ENCODE measurements at regions not wholly inside any gene's neighbourhood (a gene's known extent, or its start where the extent isn't known, plus 50 kb on each side); places are given as distances from the start of the nearest gene placed in this dataset.

DNA sequence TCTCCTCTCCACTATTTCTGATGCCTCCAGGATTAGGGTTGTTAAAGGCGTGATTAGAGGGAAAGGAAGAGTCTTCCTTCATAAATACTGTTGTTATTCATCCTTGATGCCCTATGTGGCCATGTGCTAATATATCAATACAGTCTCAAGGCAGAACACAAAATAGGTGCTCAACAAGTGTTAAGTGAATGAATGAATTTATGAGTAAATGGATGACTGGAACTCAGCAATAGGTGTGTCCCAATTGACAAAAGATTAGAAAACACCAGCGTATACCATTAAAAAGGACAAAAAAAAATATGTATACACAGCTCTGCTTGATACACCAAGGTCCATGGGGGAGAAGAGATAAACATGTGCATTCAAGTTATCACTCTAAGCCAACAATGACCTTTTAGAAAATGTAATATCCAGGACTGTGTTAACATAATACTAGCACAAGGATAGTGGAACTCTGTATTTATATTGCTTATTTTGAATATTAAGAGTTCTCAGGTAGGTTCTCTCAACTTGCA lies 171.2 kb upstream of the MYLIP start:
- no peaks in the 10 kb centered on the region for H3K27me3 ChIP-seq (replicated peaks; ENCODE audit: control insufficient read depth, insufficient read depth, low read length)
- no peak overlapping the region for H3K4me3 ChIP-seq (ENCODE audit: low read depth, low read length)
- ChIA-PET CTCF (interaction anchor here (0.6 kb wide), 1 partner anchor 274 kb away, joined by 4 read pairs; no protein-coding TSS in a partner anchor), POLR2A (no interaction called here)
- no peaks in the 10 kb centered on the region for H3K36me3 ChIP-seq (ENCODE audit: control insufficient read depth, insufficient read depth, low read length)
- no peak overlapping the region for H3K27ac Mint-ChIP-seq (ENCODE audit: unreplicated experiment)
- H3K4me3 Mint-ChIP-seq (ENCODE audit: unreplicated experiment): no peak overlapping the region
- peaks cover 18% of the 10 kb centered on the region for H3K9me3 Mint-ChIP-seq (ENCODE audit: unreplicated experiment)
- H3K27me3 Mint-ChIP-seq (ENCODE audit: insufficient read depth, unreplicated experiment): no peaks in the 10 kb centered on the region
- H3K4me1 Mint-ChIP-seq (ENCODE audit: low read depth, unreplicated experiment): peaks cover 7% of the 10 kb centered on the region
- no peaks in the 10 kb centered on the region for H3K4me1 ChIP-seq
- BruUV-seq (replicated peaks): no TSS peak
- H3K36me3 Mint-ChIP-seq (ENCODE audit: insufficient read depth, unreplicated experiment): no peaks in the 10 kb centered on the region
- DNase-seq: no peak
- TF ChIP-seq, protein P1, sequence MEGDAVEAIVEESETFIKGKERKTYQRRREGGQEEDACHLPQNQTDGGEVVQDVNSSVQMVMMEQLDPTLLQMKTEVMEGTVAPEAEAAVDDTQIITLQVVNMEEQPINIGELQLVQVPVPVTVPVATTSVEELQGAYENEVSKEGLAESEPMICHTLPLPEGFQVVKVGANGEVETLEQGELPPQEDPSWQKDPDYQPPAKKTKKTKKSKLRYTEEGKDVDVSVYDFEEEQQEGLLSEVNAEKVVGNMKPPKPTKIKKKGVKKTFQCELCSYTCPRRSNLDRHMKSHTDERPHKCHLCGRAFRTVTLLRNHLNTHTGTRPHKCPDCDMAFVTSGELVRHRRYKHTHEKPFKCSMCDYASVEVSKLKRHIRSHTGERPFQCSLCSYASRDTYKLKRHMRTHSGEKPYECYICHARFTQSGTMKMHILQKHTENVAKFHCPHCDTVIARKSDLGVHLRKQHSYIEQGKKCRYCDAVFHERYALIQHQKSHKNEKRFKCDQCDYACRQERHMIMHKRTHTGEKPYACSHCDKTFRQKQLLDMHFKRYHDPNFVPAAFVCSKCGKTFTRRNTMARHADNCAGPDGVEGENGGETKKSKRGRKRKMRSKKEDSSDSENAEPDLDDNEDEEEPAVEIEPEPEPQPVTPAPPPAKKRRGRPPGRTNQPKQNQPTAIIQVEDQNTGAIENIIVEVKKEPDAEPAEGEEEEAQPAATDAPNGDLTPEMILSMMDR (IDR thresholded peaks at IDR 0.05; ENCODE audit: insufficient read depth in 1 of 2, low read depth in 1 of 2, low read length in 1 of 2, severe bottlenecking in 1 of 2, unreplicated experiment in 1 of 2): no peak
- H3K9me3 ChIP-seq: peaks cover 3% of the 10 kb centered on the region; the same call in 1 of the 2 replicates
- intact Hi-C loops (cut with micrococcal nuclease; ENCODE audit: unreplicated experiment): no loop called here

DNA sequence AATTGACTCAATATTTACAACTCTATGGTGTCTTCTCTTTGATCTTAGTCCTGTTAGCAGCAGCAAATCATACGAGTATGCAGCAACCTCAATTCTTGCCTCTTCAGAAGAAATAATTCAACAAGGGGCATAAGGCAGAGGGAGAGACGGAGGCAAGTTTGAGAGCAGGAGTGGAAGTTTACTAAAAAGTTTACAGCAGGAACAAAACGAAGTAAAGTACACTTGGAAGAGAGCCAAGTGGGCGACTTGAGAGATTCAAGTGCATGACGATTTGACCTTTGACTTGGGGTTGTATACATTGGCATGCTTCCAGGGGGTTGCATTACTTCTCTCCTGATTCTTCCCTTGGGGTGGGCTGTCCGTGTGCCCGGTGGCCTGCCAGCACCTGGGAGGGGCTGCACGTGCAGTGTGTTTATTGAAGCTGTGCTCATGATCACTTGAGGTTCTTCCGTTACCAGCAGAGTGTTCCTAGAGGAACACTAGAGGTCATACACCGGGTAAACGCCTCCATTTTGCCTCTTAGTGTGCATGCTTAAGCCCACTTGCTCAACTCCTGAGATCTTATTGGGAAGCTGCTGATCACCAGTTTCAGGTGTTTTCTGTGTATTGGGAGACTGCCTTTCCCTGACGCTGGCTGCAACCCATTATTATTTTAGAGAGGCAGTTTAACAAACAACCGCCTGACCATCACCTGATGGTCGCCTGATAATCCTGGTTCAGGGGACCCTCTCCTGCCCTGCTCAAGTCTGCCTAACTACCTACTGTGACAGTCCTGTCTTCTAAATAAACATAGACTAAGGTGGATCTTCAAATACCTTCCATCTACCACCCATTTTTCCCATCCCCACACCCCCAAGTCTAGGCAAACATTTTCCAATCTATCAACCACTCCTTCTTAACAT lies 172.4 kb upstream of the MYLIP start:
- DNase-seq: no peak
- Histone ChIP-seq H3K9me3 (peaks cover 3% of the 10 kb centered on the region; the same call in 1 of the 2 replicates), H3K27me3 (replicated peaks; ENCODE audit: control insufficient read depth, insufficient read depth, low read length) (no peaks in the 10 kb centered on the region), H3K4me1 (no peaks in the 10 kb centered on the region), H3K36me3 (ENCODE audit: control insufficient read depth, insufficient read depth, low read length) (no peaks in the 10 kb centered on the region), H3K4me3 (ENCODE audit: low read depth, low read length) (no peak overlapping the region)
- TF ChIP-seq, protein P1 (IDR thresholded peaks at IDR 0.05; ENCODE audit: insufficient read depth in 1 of 2, low read depth in 1 of 2, low read length in 1 of 2, severe bottlenecking in 1 of 2, unreplicated experiment in 1 of 2): no peak
- BruUV-seq (replicated peaks): no TSS peak
- no peak overlapping the region for H3K4me3 Mint-ChIP-seq (ENCODE audit: unreplicated experiment)
- ChIA-PET CTCF (interaction anchor here (0.7 kb wide), 1 partner anchor 172 kb away, joined by 3 read pairs; the partner anchor contains the start of gene MYLIP), POLR2A (no interaction called here)
- no peaks in the 10 kb centered on the region for H3K27me3 Mint-ChIP-seq (ENCODE audit: insufficient read depth, unreplicated experiment)
- peaks cover 11% of the 10 kb centered on the region for H3K9me3 Mint-ChIP-seq (ENCODE audit: unreplicated experiment)
- H3K36me3 Mint-ChIP-seq (ENCODE audit: insufficient read depth, unreplicated experiment): no peaks in the 10 kb centered on the region
- peaks cover 6% of the 10 kb centered on the region for H3K4me1 Mint-ChIP-seq (ENCODE audit: low read depth, unreplicated experiment)
- no peak overlapping the region for H3K27ac Mint-ChIP-seq (ENCODE audit: unreplicated experiment)
- intact Hi-C loops (cut with micrococcal nuclease; ENCODE audit: unreplicated experiment): no loop called here

DNA sequence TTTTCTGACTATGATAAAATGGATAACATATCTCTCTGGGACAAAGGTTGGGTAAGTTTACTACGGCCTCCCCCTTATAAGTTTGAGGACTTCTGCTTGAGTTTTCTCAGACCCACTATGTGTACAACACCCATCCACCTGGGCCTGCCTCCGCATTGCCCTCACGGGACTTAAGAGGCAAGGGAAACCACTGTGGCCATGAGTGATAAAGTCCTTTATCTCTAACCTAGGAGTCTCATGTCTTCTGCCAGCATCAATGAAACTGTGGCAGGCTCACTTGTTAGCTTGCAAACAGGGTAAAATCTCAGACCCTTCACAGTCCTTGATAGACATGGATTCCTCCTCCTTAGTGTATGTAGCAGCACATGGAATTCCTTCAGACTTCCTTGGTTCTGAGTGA lies 173.4 kb upstream of the MYLIP start:
- H3K4me3 ChIP-seq (ENCODE audit: low read depth, low read length): no peak overlapping the region
- Mint-ChIP-seq H3K4me3 (ENCODE audit: unreplicated experiment) (no peak overlapping the region), H3K36me3 (ENCODE audit: insufficient read depth, unreplicated experiment) (no peaks in the 10 kb centered on the region), H3K27ac (ENCODE audit: unreplicated experiment) (no peak overlapping the region), H3K27me3 (ENCODE audit: insufficient read depth, unreplicated experiment) (no peaks in the 10 kb centered on the region), H3K4me1 (ENCODE audit: low read depth, unreplicated experiment) (peaks cover 6% of the 10 kb centered on the region), H3K9me3 (ENCODE audit: unreplicated experiment) (peaks cover 1% of the 10 kb centered on the region)
- intact Hi-C loops (cut with micrococcal nuclease; ENCODE audit: unreplicated experiment): no loop called here
- H3K4me1 ChIP-seq: no peaks in the 10 kb centered on the region
- TF ChIP-seq, protein P1 (IDR thresholded peaks at IDR 0.05; ENCODE audit: insufficient read depth in 1 of 2, low read depth in 1 of 2, low read length in 1 of 2, severe bottlenecking in 1 of 2, unreplicated experiment in 1 of 2): no peak
- DNase-seq: no peak
- ChIA-PET CTCF (no interaction called here), POLR2A (no interaction called here)
- no peaks in the 10 kb centered on the region for H3K36me3 ChIP-seq (ENCODE audit: control insufficient read depth, insufficient read depth, low read length)
- peaks cover 3% of the 10 kb centered on the region; the same call in 1 of the 2 replicates for H3K9me3 ChIP-seq
- H3K27me3 ChIP-seq (replicated peaks; ENCODE audit: control insufficient read depth, insufficient read depth, low read length): no peaks in the 10 kb centered on the region
- no TSS peak for BruUV-seq (replicated peaks)
